HG03159 (cell line): ENCODE measurements at regions not wholly inside any gene's neighbourhood (a gene's known extent, or its start where the extent isn't known, plus 50 kb on each side); places are given as distances from the start of the nearest gene placed in this dataset.

Source experiments
- ATAC-seq: cut with Tn5 transposase; IDR thresholded peaks from one replicate; pipeline ENCODE4 v1.9.1; 2021; ENCODE audit warnings: mild to moderate bottlenecking, moderate library complexity; ENCODE audit not compliant: unreplicated experiment

DNA sequence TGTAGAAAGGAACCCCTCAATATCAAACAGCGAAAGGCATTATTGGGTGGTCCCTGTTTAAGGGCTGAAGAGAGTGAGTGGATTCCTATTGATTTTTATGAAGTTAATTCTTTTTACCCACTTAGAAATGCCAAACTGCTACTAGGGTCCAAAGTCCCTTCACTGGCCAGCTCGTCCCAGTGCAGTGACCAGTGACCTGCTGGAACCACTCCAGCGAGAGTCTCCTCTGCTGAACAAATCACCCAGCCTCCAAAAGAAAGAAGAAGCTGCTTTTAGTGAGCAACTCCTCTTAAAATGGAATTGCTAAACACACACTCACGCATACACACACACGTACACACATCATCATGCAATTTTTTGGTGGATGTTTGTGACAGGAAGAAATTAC is 198.2 kb upstream of the PLEKHG7 start:
- ATAC-seq, result no peak

DNA sequence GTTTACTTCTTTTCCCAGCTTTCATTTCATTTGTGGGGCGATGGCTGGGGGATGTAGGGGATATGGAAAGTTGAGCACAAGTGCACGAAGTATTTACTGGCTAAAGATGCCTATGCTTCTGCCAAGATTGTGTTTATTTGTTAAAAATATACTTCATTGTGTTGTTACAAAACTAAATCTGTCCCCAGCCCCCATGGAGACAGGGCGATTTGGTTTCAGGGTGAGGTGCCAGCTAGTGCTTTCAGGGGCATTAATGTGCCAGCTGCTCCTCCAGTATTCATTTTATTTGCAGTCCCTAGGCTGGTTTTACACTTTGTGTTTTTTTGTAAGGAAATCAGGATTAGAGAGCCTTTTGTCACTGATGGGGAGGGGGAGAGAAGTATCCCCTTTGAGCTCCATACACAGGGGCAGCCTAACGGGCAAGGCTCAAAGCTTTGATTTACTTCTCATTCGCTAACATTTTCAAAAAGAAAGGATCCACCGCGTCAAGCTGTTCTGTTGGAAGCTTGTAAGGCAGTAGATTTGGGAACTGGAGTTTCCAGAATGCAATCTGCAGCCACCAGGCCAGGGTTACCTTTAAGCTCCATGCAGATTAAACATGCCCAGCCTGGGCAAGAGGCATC is 198.7 kb upstream of the PLEKHG7 start:
- ATAC-seq, result no peak

DNA sequence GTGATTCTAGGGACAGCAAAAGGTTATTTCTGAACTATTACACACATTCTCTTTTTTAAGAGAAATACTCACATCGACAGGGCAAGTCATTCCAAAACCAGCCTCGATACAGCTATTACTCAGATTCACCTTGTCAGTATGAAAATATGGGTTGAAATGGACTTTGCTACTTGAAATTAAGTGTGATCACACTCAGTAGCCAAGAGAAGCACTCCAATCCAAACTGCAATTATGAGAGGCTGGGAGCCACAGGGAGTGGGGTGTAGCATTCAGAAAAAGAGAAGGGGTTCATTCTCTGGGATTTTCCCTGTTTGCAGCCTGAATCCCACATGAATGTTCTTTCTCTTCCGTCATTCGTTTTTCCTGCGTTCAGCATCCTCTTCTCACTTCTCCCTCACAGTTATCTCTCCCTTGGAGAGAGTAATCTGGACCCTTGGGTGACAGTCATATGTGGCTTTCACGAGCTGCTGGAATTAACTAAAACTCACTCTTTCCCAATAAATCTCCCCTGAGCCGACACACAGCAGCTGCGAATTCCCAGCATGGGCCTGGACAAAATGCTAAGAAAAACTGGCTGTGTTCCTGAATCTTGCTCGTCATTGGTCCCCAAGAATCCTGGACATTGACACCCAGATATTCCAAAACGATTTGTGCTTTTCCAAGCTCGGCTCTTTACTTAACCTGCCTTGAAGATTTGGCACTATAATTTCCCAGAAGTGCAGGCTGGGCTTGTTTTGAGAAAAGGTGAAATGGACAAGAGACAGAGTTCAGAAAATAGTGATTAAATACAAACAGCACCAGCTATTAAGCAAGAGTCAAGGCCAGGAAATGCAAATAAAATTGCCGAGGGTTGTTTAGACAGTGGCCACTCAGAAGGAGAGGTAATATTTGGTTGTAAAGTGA is 199.5 kb upstream of the PLEKHG7 start:
- ATAC-seq, result peak; percentile 64

GRCh38 chr12:92502417-92503028 is 200.3 kb upstream of the PLEKHG7 start:
- ATAC-seq, result peak; percentile 57

GRCh38 chr12:92496790-92497189 is 206.0 kb upstream of the PLEKHG7 start:
- ATAC-seq, result peak; percentile 60

- no peak for ATAC-seq
Measured at GRCh38 chr12:92495108-92495507, 207.7 kb upstream of the PLEKHG7 start.

DNA sequence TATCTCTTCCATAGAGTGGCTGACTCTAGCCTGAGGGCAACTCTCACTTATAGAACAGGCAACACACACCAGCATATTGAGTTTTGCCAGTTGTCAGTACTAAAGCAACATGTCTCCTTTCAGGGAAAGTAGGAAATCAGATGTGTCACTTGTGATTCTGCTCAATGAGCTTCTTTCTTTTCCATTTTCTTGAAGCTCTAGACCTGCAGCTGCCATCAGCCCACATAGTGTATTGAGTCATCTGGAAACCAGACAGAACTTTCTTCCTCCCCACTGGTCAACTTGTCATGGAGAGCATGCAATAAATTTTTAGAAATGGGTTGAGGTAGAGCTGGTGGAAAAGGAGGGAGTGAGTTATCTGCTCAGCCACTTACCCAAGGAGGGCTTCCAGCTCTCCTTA is 209.0 kb upstream of the PLEKHG7 start:
- ATAC-seq, result peak; percentile 68

GRCh38 chr12:92492995-92493394 is 209.8 kb upstream of the PLEKHG7 start:
- ATAC-seq, result no peak

GRCh38 chr12:92492291-92492690 is 210.5 kb upstream of the PLEKHG7 start:
- no peak for ATAC-seq

GRCh38 chr12:92489781-92490180 is 213.0 kb upstream of the PLEKHG7 start:
- no peak for ATAC-seq

GRCh38 chr12:92488735-92489134 is 214.1 kb upstream of the PLEKHG7 start:
- ATAC-seq, result no peak

DNA sequence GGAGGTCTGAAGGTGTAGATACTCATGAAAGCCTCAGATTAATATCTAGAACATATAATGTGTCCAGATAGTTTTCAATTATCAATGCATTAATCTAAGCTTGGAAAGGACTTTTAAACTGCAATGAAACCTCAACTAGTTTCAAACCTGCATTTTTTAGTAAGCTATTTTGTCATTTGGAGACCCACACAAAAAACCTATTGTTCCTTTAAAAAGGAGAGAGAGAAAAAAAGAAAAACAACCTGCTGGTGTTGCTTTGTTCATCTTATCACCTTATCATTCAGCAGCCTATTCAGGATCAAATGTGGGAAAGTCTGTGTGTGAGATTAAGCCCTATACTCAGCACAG is 215.7 kb upstream of the PLEKHG7 start:
- no peak for ATAC-seq

DNA sequence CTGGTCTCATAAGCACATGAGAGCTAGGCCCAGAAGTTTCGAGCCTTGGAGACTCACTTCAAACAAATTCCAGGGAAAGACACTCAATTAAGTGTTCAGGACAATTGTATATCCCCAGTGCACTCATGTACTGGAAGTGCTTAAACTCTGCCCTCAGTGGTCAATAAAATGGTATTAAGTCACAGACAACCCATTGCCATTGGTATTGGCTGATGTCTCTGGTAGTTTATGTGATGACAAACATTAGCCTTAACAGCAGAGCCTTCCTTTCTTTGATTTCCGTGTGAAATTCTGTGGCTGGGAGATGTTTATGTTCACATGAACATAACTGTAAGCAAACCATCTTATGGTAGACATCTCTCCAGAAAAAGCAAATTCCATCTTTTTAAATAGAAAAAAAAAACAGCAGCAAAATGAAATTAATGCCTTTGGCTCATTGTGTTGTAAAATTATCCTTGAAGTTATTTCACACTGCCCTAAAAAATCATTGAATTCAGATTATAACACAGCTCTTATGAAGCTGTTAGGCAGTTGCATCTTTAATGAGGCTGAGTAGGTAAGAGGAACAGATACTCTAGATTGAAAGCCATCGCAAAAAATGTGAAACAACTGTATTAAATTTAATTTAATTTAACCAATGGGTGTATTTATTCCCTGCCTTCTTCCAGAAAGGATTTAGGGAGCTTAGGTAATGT is 216.2 kb upstream of the PLEKHG7 start:
- ATAC-seq, result no peak

DNA sequence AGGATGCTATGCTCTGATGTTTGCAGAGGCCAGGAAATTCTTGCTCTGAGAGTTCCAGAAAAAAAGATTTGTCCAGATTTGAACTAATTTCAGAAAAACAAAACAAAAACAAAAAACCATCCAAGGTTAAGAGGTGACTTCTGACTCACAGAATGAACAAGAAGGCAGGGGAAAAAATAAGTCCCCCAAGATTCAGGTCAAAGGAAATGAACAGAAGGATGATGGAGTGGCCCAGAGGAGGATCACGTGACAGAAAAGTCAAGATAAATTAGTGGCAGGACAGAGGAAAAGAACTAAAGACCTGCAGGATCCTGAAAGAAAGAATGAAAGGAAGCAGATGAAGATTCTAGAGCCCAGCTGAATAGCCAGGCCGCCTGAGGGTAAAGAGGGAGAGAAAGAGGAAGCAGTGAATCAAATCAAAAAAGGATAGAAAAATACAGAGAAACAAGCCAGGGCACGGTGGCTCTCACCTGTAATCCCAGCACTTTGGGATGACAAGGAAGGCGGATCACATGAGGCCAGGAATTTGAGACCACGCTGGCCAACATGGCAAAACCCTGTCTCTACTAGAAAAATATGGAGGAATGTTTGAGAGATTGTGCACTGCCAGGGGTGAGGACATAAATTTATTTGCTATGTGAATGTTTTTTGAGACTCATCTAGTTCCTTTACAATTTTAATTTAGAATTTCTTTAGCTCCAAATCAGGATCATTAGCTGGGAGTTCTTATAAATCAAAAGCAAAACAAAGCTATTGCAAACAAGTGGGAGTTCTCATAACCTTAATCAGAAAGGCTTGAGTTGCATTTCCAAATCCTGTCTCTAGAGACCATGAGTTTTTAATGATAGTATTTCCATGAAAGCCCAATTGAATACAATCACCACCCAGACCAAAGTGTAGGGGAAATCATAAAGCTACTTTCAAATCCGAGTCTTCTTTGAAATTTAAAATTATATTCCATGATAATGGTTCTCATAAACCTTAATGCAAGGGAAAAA is 217.1 kb upstream of the PLEKHG7 start:
- ATAC-seq, result no peak

DNA sequence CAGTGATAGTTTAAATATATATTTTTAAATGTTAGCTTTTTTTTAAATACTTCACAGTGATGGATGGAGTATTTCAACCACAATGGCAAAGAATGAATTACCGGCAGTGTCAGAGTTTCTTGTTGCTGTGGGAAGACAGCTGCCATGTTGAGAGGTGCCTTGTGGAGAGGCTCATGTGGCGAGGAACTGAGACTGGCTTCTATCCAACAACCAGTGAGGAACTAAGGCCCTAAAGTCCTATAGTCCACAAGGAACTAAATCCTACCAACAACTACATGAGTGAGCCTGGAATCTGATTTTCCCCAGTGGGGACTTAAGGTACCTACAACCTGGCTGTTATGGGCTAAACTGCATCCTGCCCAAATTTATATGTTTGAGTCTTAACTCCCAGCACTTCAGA is 220.2 kb upstream of the PLEKHG7 start:
- no peak for ATAC-seq

GRCh38 chr12:92481066-92481465 is 221.7 kb upstream of the PLEKHG7 start:
- no peak for ATAC-seq

GRCh38 chr12:92478692-92479091 is 224.1 kb upstream of the PLEKHG7 start:
- ATAC-seq, result no peak

GRCh38 chr12:92476844-92477243 is 225.9 kb upstream of the PLEKHG7 start:
- no peak for ATAC-seq

DNA sequence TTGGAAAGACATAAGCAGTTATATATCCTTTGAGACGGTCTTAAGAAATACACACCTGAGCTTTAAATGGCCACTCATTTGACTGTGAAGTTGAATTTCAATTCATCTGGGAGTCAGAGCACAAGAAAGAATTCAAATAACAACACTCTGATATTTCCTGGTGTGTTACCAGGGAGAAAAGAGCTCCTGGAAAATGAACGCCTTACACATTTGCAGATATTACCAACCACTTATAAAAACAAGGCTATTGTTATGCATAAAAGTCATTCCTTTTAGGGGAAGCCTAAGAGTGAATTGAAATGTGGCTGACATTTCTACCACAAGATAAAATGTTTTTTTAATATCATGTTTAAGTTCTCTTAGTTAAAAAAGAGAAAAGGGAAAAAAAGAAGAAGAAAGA is 229.2 kb upstream of the PLEKHG7 start:
- ATAC-seq, result no peak

GRCh38 chr12:92472201-92472600 is 230.6 kb upstream of the PLEKHG7 start:
- ATAC-seq, result no peak
